OCI-LY1 (cell line): ENCODE measurements at regions not wholly inside any gene's neighbourhood (a gene's known extent, or its start where the extent isn't known, plus 50 kb on each side); places are given as distances from the start of the nearest gene placed in this dataset.

Source experiments
- H2AFZ ChIP-seq: fragments of 200-600 bp; sonication (generic), shearing (Covaris generic); 2 replicates; pipeline ENCODE4 v1.6.0; 2014; ENCODE audit warnings: antibody characterized with exemption, mild to moderate bottlenecking, low read length
- H3F3A ChIP-seq: fragments of 200-600 bp; sonication (generic), shearing (Covaris generic); 2 replicates; pipeline ENCODE4 v1.6.0; 2014; ENCODE audit warnings: mild to moderate bottlenecking, antibody characterized with exemption, low read length, moderate library complexity; ENCODE audit not compliant: insufficient read depth
- H3K27ac ChIP-seq: fragments of 200-600 bp; sonication (generic); 2 replicates; pipeline ENCODE4 v1.5.1; 2014; ENCODE audit warnings: low read length, mixed run types, mild to moderate bottlenecking, low read depth; ENCODE audit not compliant: poor library complexity, severe bottlenecking
- H3K27me3 ChIP-seq: fragments of 200-600 bp; sonication (generic); 2 replicates; pipeline ENCODE4 v1.6.0; 2014; ENCODE audit warnings: antibody characterized with exemption, mild to moderate bottlenecking, low read length, moderate library complexity; ENCODE audit not compliant: insufficient read depth
- H3K36me3 ChIP-seq: fragments of 200-600 bp; sonication (generic); 2 replicates; pipeline ENCODE4 v1.6.1; 2014; ENCODE audit warnings: mild to moderate bottlenecking, antibody characterized with exemption, low read length, moderate library complexity, mixed read lengths; ENCODE audit not compliant: insufficient read depth
- H3K4me1 ChIP-seq: fragments of 200-600 bp; sonication (generic); 2 replicates; pipeline ENCODE4 v1.5.1; 2014; ENCODE audit warnings: mild to moderate bottlenecking, low read length, moderate library complexity; ENCODE audit not compliant: insufficient read depth, severe bottlenecking
- H3K4me2 ChIP-seq: fragments of 200-600 bp; sonication (generic), shearing (Covaris generic); 2 replicates; pipeline ENCODE4 v1.6.1; 2014; ENCODE audit warnings: low read length
- H3K4me3 ChIP-seq: fragments of 200-600 bp; sonication (generic); 2 replicates; pipeline ENCODE4 v1.5.1; 2014; ENCODE audit warnings: low read length, low read depth, mild to moderate bottlenecking, mixed read lengths; ENCODE audit not compliant: poor library complexity, severe bottlenecking
- H3K79me2 ChIP-seq: fragments of 200-600 bp; shearing (Covaris generic); 2 replicates; pipeline ENCODE4 v1.6.1; 2016; ENCODE audit warnings: mixed run types, low read length, mixed read lengths; ENCODE audit not compliant: insufficient read depth
- H3K9ac ChIP-seq: fragments of 200-600 bp; sonication (generic), shearing (Covaris generic); 2 replicates; pipeline ENCODE4 v1.6.1; 2014; ENCODE audit warnings: mild to moderate bottlenecking, low read length, mixed read lengths
- H3K9me2 ChIP-seq: fragments of 200-600 bp; sonication (generic), shearing (Covaris generic); 2 replicates; pipeline ENCODE4 v1.6.1; 2014; ENCODE audit warnings: low read depth, mild to moderate bottlenecking, low read length, mixed read lengths
- H3K9me3 ChIP-seq: fragments of 200-600 bp; shearing (Covaris generic); 2 replicates; pipeline ENCODE4 v1.6.1; 2014; ENCODE audit warnings: low read length, mixed read lengths
- H4K20me1 ChIP-seq: fragments of 200-600 bp; sonication (generic), shearing (Covaris generic); 2 replicates; pipeline ENCODE4 v1.6.0; 2016; ENCODE audit warnings: mild to moderate bottlenecking, low read length; ENCODE audit not compliant: insufficient read depth
- EZH2 ChIP-seq: fragments of 200-600 bp; sonication (generic), shearing (Covaris generic); IDR thresholded peaks from 2 replicates; pipeline ENCODE4 v1.8.0; 2017; ENCODE audit warnings: borderline replicate concordance, mixed run types, mild to moderate bottlenecking, antibody characterized with exemption, low read length, moderate library complexity, mixed read lengths
- TF ChIP-seq, protein P1 (sequence below): fragments of 200-600 bp; sonication (generic), shearing (Covaris generic); IDR thresholded peaks from 2 replicates; pipeline ENCODE4 v1.5.1; 2017; ENCODE audit warnings: mild to moderate bottlenecking, antibody characterized with exemption, low read length, moderate library complexity, mixed read lengths

DNA sequence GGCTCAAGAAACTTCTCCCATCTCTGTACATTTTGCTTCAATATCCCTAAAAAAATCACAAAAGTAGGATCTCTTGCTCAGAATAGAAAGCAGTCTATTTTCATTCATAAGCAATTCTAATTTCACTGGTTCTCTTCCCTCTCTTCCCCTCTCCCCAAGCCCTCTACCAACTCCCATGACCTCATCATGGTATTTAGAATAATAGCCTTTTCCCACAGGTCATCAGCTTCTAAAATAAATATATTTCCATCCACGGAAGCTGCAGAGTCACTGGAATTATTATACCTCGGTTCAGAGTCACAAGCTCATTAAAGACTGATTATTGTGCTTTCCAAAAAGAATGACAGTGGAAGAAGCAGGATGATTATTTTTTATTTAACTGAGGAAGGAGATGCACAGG lies 84.2 kb upstream of the ADRA1B start:
- H3K36me3 ChIP-seq = no peaks in the 10 kb centered on the region

DNA sequence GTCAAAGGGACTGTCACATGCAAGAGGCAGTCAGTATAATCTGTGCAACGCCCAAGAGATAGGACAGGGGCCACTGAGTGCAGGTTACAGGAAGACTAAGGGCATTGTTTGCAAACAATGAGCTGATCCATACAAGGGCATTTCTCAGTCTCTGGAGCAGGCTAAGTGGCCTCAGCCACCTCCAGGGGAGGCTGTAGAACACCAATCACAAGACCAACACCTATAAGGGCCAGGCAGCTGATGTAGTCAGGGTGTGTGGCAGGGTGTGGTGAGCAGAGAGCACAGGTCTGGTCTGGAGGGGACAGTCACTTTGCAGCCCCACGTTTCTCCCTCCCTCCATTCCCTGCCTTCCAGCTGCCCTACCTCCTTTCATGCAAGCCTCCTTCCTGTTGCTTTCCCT lies 83.2 kb upstream of the ADRA1B start:
- Histone ChIP-seq H3K27me3 (no peaks in the 10 kb centered on the region; the same call in 1 of the 2 replicates), H3K4me3 (no peak overlapping the region), H3K4me1 (no peaks in the 10 kb centered on the region), H3F3A (no peaks in the 10 kb centered on the region), H3K9me3 (no peaks in the 10 kb centered on the region), H4K20me1 (no peaks in the 10 kb centered on the region), H3K79me2 (no peaks in the 10 kb centered on the region), H3K4me2 (no peak overlapping the region), H3K36me3 (no peaks in the 10 kb centered on the region), H3K9ac (no peak overlapping the region), H2AFZ (no peak overlapping the region), H3K9me2 (no peaks in the 10 kb centered on the region), H3K27ac (no peak overlapping the region)
- no peak for TF ChIP-seq EZH2
- TF ChIP-seq, protein P1, sequence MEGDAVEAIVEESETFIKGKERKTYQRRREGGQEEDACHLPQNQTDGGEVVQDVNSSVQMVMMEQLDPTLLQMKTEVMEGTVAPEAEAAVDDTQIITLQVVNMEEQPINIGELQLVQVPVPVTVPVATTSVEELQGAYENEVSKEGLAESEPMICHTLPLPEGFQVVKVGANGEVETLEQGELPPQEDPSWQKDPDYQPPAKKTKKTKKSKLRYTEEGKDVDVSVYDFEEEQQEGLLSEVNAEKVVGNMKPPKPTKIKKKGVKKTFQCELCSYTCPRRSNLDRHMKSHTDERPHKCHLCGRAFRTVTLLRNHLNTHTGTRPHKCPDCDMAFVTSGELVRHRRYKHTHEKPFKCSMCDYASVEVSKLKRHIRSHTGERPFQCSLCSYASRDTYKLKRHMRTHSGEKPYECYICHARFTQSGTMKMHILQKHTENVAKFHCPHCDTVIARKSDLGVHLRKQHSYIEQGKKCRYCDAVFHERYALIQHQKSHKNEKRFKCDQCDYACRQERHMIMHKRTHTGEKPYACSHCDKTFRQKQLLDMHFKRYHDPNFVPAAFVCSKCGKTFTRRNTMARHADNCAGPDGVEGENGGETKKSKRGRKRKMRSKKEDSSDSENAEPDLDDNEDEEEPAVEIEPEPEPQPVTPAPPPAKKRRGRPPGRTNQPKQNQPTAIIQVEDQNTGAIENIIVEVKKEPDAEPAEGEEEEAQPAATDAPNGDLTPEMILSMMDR = no peak

More for the DNA sequence above, 84.2 kb upstream of the ADRA1B start:
- Histone ChIP-seq H3K4me1 (no peaks in the 10 kb centered on the region), H3K27ac (no peak overlapping the region), H2AFZ (no peak overlapping the region), H4K20me1 (no peaks in the 10 kb centered on the region), H3F3A (no peaks in the 10 kb centered on the region), H3K4me2 (no peak overlapping the region), H3K4me3 (no peak overlapping the region), H3K79me2 (no peaks in the 10 kb centered on the region), H3K9me2 (no peaks in the 10 kb centered on the region), H3K27me3 (no peaks in the 10 kb centered on the region; the same call in 1 of the 2 replicates), H3K9me3 (no peaks in the 10 kb centered on the region), H3K9ac (no peak overlapping the region)
- TF ChIP-seq, protein P1 = no peak
- no peak for TF ChIP-seq EZH2

DNA sequence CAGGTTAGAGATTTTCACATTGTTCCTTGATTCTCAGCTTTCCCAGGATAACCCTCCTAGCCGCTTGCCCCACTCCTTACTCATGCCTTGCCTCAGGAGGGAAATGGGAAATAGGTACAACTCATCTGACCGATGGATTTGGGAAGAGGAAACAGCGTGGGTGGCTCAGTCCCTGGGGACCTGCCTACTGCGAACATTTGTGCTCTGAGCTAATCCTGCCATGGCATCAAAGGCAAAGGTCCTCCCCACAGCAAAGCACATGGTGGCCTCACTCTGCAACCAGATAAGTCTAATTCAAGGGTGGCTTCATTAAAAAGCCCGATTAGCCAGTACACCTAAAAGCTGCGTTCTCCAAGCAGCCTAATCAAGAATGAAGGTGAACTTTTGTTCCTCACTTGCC lies 82.4 kb upstream of the ADRA1B start:
- Histone ChIP-seq H3F3A (no peaks in the 10 kb centered on the region), H3K36me3 (no peaks in the 10 kb centered on the region), H3K27ac (no peak overlapping the region), H3K4me3 (no peak overlapping the region), H3K4me2 (no peak overlapping the region), H3K9me3 (no peaks in the 10 kb centered on the region), H3K9me2 (no peaks in the 10 kb centered on the region), H3K9ac (no peak overlapping the region), H4K20me1 (no peaks in the 10 kb centered on the region), H3K4me1 (no peaks in the 10 kb centered on the region), H3K27me3 (no peaks in the 10 kb centered on the region; the same call in 1 of the 2 replicates), H3K79me2 (no peaks in the 10 kb centered on the region), H2AFZ (no peak overlapping the region)
- TF ChIP-seq, protein P1 = no peak
